ENCODE measurements at regions not wholly inside any gene's neighbourhood (a gene's known extent, or its start where the extent isn't known, plus 50 kb on each side); places are given as distances from the start of the nearest gene placed in this dataset.
"Not testable (repeated sequence)": the region's sequence is repeated elsewhere in the genome, so short reads cannot be mapped to it uniquely, and the experiment has no call there.

GRCh38 chr17:53640808-53641207 is 181.9 kb upstream of the KIF2B start:
- no peak for FAIRE-seq
- DNase-seq (ENCODE audit: low spot score in 2 of 2) = no peak

- DNase-seq (ENCODE audit: low spot score in 2 of 2) (no peak), FAIRE-seq (no peak)
These were observed 187.3 kb upstream of the KIF2B start for GRCh38 chr17:53635444-53635843.

- no peak for FAIRE-seq
- DNase-seq (ENCODE audit: low spot score in 2 of 2) = no peak
These were observed 188.9 kb upstream of the KIF2B start for GRCh38 chr17:53633856-53634255.

- FAIRE-seq = no peak
These were observed 191.2 kb upstream of the KIF2B start for GRCh38 chr17:53631486-53631885.

GRCh38 chr17:53630638-53631037 is 192.1 kb upstream of the KIF2B start:
- DNase-seq (ENCODE audit: low spot score in 2 of 2) = no peak

More at GRCh38 chr17:53631486-53631885, 191.2 kb upstream of the KIF2B start:
- no peak for DNase-seq (ENCODE audit: low spot score in 2 of 2)

GRCh38 chr17:53630115-53630514 is 192.6 kb upstream of the KIF2B start:
- DNase-seq (ENCODE audit: low spot score in 2 of 2) = no peak

More at GRCh38 chr17:53630638-53631037, 192.1 kb upstream of the KIF2B start:
- no peak for FAIRE-seq

GRCh38 chr17:53629188-53629587 is 193.5 kb upstream of the KIF2B start:
- DNase-seq (ENCODE audit: low spot score in 2 of 2) (no peak), FAIRE-seq (no peak)

More at GRCh38 chr17:53630115-53630514, 192.6 kb upstream of the KIF2B start:
- FAIRE-seq = no peak

- DNase-seq (ENCODE audit: low spot score in 2 of 2) = no peak
- no peak for FAIRE-seq
These were observed 194.7 kb upstream of the KIF2B start for GRCh38 chr17:53628011-53628410.

GRCh38 chr17:53627511-53627910 is 195.2 kb upstream of the KIF2B start:
- FAIRE-seq = no peak
- no peak for DNase-seq (ENCODE audit: low spot score in 2 of 2)

- FAIRE-seq (no peak), DNase-seq (ENCODE audit: low spot score in 2 of 2) (no peak)
These were observed 196.4 kb upstream of the KIF2B start for GRCh38 chr17:53626286-53626685.

- no peak for DNase-seq (ENCODE audit: low spot score in 2 of 2)
- FAIRE-seq = no peak
These were observed 203.7 kb upstream of the KIF2B start for GRCh38 chr17:53619025-53619424.

GRCh38 chr17:53608208-53608607 is 214.5 kb upstream of the KIF2B start:
- FAIRE-seq; DNase-seq (ENCODE audit: low spot score in 2 of 2): not testable (repeated sequence)

GRCh38 chr17:53607475-53607874 is 215.3 kb upstream of the KIF2B start:
- no peak for FAIRE-seq

GRCh38 chr17:53588317-53588716 is 234.4 kb upstream of the KIF2B start:
- no peak for FAIRE-seq

More at GRCh38 chr17:53607475-53607874, 215.3 kb upstream of the KIF2B start:
- no peak for DNase-seq (ENCODE audit: low spot score in 2 of 2)

GRCh38 chr17:53574038-53574437 is 248.7 kb upstream of the KIF2B start:
- DNase-seq (ENCODE audit: low spot score in 2 of 2) (no peak), FAIRE-seq (no peak)

More at GRCh38 chr17:53588317-53588716, 234.4 kb upstream of the KIF2B start:
- DNase-seq (ENCODE audit: low spot score in 2 of 2) = no peak

GRCh38 chr17:53571342-53571741 is 251.4 kb upstream of the KIF2B start:
- no peak for FAIRE-seq
- DNase-seq (ENCODE audit: low spot score in 2 of 2) = no peak

- no peak for DNase-seq (ENCODE audit: low spot score in 2 of 2)
- FAIRE-seq = no peak
These were observed 252.0 kb upstream of the KIF2B start for GRCh38 chr17:53570731-53571130.

- FAIRE-seq = no peak
- no peak for DNase-seq (ENCODE audit: low spot score in 2 of 2)
These were observed 261.8 kb upstream of the KIF2B start for GRCh38 chr17:53560953-53561352.

- DNase-seq (ENCODE audit: low spot score in 2 of 2) (no peak), FAIRE-seq (no peak)
These were observed 274.5 kb upstream of the KIF2B start for GRCh38 chr17:53548252-53548651.

GRCh38 chr17:53543472-53543871 is 279.3 kb upstream of the KIF2B start:
- DNase-seq (ENCODE audit: low spot score in 2 of 2) (no peak), FAIRE-seq (no peak)

- FAIRE-seq (no peak), DNase-seq (ENCODE audit: low spot score in 2 of 2) (no peak)
These were observed 284.6 kb upstream of the KIF2B start for GRCh38 chr17:53538129-53538617.

GRCh38 chr17:53527473-53527872 is 295.3 kb upstream of the KIF2B start:
- DNase-seq (ENCODE audit: low spot score in 2 of 2) (no peak), FAIRE-seq (no peak)

GRCh38 chr17:53525590-53525989 is 297.1 kb upstream of the KIF2B start:
- FAIRE-seq (no peak), DNase-seq (ENCODE audit: low spot score in 2 of 2) (no peak)

Measured in frontal cortex (tissue), 3 donors.